ACHN (cell line): ENCODE measurements at regions not wholly inside any gene's neighbourhood (a gene's known extent, or its start where the extent isn't known, plus 50 kb on each side); places are given as distances from the start of the nearest gene placed in this dataset.

Source experiments
- DNase-seq: peaks from one replicate; pipeline ENCODE4 v3.0.0-alpha.2; 2015
- in situ Hi-C: cut with HindIII; loops from 2 replicates; pipeline ENCODE4 v1.10.0; 2017; ENCODE audit warnings: low sequenced_read_pairs, low pct_ligation_motif_present, low pct_unique_long_range_greater_than_20kb

GRCh38 chr5:26143259-26143658, 895.1 kb downstream of the CDH9 start:
- DNase-seq = no peak
- in situ Hi-C loops = no loop called here

- DNase-seq = no peak
Measured at GRCh38 chr5:26121338-26121737, 917.0 kb downstream of the CDH9 start.

DNA sequence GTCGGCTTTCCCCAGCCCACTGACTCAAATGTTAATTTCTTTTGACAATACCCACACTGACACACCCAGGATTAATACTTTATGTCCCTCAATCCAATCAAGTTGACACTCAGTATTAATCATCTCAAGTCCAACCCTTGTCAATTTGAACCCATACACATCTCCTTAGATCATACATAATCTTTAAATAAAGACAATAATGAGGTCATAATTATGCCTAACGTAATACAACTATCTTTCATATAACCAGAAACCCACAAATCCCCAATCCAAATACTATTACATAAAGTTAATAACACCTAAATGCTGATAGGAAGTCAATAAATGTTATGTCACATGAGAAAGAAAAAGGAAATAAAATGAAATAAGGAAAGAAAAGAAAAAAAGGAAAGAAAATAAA, 934.2 kb downstream of the CDH9 start:
- no peak for DNase-seq
- in situ Hi-C loops = no loop called here

More at GRCh38 chr5:26121338-26121737, 917.0 kb downstream of the CDH9 start:
- in situ Hi-C loops = no loop called here

- in situ Hi-C loops = no loop called here
Measured at GRCh38 chr5:26060212-26060611, 978.2 kb downstream of the CDH9 start.

GRCh38 chr5:26054594-26054993, 983.8 kb downstream of the CDH9 start:
- in situ Hi-C loops = no loop called here
- DNase-seq = no peak

More at GRCh38 chr5:26060212-26060611, 978.2 kb downstream of the CDH9 start:
- no peak for DNase-seq

GRCh38 chr5:26034813-26035212, 1003.6 kb downstream of the CDH9 start:
- in situ Hi-C loops = no loop called here
- no peak for DNase-seq

DNA sequence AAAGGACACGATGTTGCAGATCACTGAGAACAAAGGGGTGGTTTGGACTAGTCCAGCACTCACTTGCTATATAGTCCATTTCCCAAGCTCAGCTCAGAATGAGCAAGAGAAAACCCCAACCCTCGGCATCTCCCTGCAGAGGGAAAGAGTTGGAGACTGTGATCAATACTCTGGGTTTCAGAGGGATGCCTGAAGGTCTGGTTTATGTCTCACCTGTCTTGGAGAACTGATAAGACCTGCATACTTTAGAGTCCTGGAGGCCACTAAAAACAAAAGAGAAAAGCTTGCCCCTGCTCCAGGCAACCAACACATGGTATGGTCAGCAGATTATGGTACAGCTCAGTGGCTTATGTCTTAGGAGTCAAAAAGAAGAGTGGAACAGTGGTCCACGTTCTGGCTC, 1006.9 kb downstream of the CDH9 start:
- no peak for DNase-seq
- in situ Hi-C loops = no loop called here

GRCh38 chr5:26026044-26026443, 1012.3 kb downstream of the CDH9 start:
- in situ Hi-C loops = no loop called here

DNA sequence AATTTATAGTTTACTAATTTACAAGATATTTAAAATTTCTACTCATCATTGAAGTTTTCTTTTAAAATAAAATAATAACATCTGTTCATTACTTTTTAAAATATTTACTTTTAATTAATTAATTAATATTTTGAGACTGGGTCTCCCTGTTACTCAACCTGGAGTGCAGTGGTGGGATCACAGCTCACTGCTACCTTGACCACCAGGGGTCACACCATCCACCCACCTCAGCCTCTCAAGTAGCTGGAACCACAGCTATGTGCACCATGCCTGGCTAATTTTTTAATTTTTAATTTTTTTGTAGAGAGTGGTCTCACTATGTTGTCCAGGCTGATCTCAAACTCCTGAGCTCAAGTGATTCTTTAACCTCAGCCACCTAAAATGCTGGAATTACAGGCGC, 1013.6 kb downstream of the CDH9 start:
- in situ Hi-C loops = no loop called here
- DNase-seq = peak; percentile 19

More at GRCh38 chr5:26026044-26026443, 1012.3 kb downstream of the CDH9 start:
- no peak for DNase-seq

DNA sequence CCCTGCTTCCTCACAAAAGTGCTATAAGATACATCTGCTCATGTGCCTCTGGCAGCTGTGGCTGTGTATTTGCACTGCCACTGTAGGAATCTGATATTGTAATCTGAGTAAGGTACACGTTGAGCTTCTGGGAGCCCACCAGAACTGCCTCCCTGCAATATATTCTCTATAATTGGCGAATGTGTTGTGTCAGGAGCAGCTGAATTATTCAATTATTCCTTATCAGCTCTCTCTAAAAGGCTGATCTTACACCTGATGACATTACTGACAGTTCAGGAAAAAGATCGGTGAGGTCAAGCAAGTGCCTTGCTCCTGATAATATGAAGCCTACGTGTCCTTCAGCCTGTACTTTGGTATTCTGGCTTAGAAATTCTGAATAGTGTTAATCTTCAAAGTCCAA, 1015.0 kb downstream of the CDH9 start:
- in situ Hi-C loops = no loop called here
- DNase-seq = no peak

DNA sequence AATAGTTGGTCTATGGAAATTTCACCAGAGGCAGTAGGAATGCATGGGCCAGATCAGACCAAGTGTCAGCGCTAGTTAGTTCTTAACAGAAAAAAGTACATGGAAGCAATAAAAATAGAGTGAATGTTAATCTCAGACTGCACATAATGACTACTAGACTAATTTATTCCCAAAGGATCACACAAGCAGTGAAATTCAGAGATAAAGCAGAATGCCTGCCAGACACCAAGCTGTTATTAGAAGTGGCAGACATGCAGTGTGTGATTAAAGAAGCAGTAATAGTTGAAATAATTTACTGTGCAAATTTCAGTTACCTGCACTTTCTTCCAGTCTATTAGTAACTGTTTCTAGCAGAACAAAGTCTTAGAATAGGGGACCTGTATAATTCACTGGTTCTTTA, 1024.2 kb downstream of the CDH9 start:
- no peak for DNase-seq
- in situ Hi-C loops = no loop called here

GRCh38 chr5:26012078-26012477, 1026.3 kb downstream of the CDH9 start:
- in situ Hi-C loops = no loop called here
- no peak for DNase-seq

DNA sequence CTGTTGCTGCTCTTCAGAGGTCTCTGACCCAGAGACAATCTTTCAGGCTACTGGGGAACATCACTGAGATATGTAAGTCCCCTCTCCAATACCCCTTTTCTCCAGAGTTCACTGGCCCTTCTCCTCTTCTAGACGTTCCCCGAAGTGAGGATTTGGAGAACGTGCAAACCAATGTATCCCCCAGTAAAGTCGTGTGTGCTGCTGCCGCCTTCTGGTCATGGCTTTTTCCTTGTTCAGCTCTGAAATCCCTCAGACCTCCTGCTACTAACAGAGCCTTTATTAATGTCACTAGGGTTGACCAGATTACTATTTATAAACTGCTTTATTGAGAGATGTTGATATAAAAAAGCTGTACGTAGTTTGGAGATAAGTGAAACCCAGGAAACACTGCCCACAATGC, 1028.6 kb downstream of the CDH9 start:
- DNase-seq = no peak
- in situ Hi-C loops = no loop called here

- in situ Hi-C loops = no loop called here
- DNase-seq = no peak
Measured at GRCh38 chr5:26003966-26004365, 1034.4 kb downstream of the CDH9 start.

- in situ Hi-C loops = no loop called here
- no peak for DNase-seq
Measured at GRCh38 chr5:25995209-25995608, 1043.2 kb downstream of the CDH9 start.

DNA sequence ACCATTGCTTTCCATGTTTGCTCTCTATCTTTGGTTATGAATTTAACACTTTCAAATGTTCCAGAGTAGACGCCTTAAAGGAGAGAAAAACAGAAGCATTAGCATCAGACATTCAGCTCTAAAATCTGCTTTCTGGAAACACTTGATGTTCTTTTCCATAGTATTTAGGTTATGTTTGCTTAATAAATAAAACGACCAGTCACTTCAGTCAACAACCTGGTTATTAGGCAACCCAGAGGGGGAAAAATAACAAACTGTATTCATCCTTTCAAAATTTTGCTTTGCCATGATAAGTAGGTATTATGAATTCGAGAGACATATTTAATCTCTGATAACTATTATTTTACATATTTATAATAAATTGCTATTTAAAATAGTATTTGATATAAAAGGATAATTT, 1044.7 kb downstream of the CDH9 start:
- in situ Hi-C loops = no loop called here
- DNase-seq = no peak

DNA sequence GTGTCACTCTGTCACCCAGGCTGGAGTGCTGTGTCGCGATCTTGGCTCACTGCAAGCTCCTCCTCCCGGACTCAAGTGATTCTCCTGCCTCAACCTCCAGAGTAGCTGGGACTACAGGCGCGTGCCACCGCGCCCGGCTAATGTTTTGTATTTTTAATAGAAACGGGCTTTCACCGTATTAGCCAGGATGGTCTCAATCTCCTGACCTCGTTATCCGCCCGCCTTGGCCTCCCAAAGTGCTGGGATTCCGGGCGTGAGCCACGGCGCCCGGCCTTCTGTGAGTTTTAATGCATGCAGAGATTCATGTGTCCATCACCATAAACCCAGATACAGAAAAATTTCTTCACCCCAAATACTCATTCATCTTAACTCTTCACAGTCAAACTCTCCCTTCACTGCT, 1046.7 kb downstream of the CDH9 start:
- no peak for DNase-seq
- in situ Hi-C loops = no loop called here

- in situ Hi-C loops = no loop called here
- DNase-seq = no peak
Measured at GRCh38 chr5:25990771-25991170, 1047.6 kb downstream of the CDH9 start.

GRCh38 chr5:25979086-25979485, 1059.3 kb downstream of the CDH9 start:
- in situ Hi-C loops = no loop called here
- no peak for DNase-seq

DNA sequence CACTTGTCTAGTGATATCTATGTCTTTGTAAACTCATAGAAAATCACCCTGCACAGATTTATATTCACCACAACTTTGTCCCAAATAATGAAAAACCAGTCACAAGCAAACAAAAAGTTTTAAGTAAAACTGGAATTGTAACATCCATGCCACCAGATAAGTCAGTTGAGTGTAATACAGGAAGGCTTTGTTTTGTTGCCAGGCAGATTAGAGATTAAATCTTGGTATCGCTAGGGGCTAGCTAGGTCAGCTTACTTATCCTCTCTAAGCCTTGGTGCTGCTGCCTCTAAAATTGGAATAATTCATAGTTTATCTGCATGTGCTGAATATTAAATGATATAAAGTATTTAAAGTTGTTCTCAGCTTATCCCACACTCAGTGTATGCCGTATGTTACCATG, 1062.5 kb downstream of the CDH9 start:
- in situ Hi-C loops = no loop called here
- no peak for DNase-seq

GRCh38 chr5:25974451-25974850, 1063.9 kb downstream of the CDH9 start:
- in situ Hi-C loops = no loop called here
- DNase-seq = no peak
